ENCODE measurements at regions not wholly inside any gene's neighbourhood (a gene's known extent, or its start where the extent isn't known, plus 50 kb on each side); places are given as distances from the start of the nearest gene placed in this dataset.
"Not testable (repeated sequence)": the region's sequence is repeated elsewhere in the genome, so short reads cannot be mapped to it uniquely, and the experiment has no call there.

DNA sequence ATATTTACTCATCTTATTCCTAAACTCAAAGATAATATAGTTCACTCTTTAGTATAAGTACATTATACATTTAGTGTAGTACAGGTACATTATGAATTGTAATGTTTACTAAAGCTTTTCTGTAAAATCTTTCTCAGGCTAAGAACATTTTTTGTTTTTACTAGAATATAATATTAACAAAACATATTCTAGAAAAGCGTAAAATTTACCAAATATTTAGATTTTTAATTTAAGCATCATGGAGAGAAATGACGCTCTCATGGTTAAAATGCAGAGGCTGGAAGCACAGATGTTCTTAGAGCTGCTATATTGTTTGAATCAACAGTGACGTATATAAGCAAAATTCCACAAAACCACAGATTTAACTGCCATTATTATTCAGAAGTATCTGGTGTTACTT is 54.7 kb upstream of the NBPF15 start:
- DNase-seq (ENCODE audit: low read depth), result not testable (repeated sequence)

DNA sequence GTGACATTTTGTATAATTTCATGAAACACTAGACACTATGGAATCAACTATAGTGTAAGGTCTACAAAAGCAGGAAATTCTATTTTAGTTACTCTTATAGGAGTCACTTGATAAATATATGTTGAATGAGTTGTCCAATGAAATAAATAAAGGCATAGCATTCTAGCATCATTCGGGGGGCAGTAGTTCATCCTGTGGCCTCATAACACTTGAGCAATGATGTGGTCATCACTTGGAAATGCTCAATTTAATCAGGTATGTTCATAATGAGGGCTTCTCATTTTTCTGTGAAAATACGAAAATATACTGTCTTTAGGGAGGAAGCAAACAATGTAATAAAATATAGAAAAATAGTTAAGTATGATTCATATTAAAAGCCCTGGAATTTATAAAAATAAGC is 55.4 kb upstream of the NBPF15 start:
- DNase-seq (ENCODE audit: low read depth), result not testable (repeated sequence)

DNA sequence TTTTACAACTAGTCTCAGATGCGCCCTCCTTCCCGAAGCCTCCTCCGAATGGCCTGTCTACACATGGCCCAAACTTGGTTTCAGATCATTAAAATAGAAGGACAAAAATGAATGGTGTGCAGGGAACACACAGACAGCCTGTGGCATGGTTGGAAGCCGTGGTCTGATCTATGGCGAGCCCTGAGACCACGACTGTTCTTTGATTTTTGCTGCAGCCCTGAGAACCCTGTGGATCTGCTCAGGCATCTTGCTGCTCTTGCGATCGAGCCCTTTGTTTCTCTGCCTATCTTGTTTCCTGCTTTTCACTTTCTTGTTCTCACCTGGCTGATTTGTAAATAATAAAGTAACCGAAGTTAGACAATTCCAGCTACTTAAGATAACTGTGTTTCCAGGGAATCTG is 57.0 kb upstream of the NBPF15 start:
- not testable (repeated sequence) for DNase-seq (ENCODE audit: low read depth)

DNA sequence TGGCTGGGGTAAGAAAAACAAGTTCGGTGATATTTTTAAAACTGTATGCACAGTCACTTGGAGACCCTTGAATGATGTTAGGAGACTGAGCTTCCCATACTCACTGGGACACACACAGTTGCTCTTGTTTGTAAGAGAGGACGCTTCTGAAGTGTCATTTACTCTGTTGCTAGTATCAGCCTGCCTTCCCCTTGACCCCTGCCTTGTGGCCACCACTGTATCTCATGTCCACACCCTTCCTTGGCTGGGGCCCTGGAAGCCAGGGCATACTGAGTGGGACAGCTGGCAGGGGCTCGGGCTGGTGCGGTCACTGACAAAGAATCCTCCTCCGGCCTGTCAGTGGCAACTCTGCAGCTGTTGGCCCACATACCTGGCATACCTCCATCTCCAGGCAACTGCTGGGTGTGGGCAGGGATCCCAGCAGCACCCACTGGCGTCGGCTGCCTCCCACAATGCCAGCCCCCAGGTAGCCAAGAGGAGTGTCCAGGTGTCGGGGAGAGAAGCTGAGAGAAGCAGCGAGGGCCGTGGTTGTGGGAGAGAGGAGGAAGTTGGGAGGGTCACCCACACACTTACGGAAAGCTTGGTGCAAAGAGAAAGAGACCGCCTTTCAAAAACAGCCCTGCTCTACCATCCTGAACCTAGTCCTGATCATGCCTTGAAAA is 58.2 kb upstream of the NBPF15 start:
- not testable (repeated sequence) for DNase-seq (ENCODE audit: low read depth)

DNA sequence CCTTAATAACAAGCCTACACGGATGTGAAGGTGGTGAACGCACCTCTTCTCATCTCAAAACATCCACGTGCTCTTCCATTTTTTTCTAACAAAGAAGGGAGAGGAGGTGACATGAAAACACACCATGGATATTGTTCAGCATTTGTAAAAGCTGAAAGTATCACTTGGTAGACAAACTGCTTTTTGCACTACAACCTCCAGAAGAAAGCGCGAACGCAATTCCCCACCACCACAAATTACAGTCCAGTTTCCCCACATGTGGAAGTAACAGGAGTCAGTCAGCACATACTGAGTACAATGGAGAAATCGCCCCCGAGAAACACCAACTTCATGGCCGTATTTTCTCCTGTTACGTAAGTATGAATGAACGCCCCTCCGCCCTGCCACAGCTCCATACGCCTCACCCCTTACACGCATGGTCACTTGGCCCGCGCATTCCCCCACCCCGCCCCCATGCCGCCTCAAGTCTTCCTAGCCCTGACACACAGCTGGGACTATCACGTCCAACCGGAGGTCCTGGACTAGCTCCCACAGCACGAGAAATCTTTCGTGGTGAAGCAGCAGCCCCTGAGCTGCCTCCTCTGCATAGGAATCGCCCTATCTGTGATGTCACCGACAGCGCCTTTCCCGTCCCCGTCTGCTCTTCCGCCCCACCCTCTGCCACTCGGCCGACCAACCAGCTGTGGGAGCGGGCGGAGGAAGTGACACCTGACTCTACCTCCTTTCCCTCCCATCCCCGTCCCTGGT is 62.4 kb upstream of the NBPF15 start:
- DNase-seq (ENCODE audit: low read depth), result peak; percentile 34

DNA sequence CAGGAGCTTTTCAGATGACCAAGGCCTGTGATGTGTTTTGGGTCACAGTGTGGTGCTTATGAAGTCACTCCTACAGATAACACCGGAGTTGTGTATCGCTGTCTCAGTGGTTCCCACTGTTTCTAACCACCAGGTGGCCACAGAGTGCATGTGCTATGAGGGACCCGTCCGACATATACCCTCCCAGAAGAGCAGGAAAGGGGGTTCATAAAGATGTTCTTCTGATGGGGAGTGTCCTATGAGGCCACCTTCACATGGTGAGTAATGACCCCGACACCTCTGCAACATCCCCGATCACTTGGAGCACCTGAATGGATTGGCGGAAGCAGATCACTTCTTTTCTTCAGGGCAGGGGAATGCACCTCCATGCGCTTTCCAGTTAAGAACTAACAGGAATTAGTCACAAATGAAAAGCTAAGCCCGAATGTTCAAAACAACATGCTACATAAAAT is 60.5 kb upstream of the PPIAL4F start:
- DNase-seq (ENCODE audit: low read depth), result not testable (repeated sequence)

DNA sequence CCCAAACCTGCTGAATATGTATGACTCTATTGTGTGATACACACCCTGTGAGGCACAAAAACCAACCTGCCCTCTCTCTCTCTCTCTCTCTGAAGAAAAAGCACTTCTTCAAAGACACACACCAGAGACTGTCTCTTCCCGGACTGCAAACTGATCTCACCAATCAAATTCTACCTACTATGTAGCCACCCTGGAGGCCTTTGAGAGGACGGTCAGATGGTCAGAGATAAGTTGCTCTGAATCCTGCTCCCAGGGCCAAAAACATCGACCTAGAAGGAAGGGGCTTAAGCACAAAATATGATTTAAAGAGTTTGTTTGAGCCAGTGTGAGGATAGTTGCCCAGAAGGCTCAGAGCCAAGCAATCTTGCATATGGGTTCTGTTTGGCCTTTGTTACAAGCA is 59.2 kb upstream of the PPIAL4F start:
- DNase-seq (ENCODE audit: low read depth), result not testable (repeated sequence)

DNA sequence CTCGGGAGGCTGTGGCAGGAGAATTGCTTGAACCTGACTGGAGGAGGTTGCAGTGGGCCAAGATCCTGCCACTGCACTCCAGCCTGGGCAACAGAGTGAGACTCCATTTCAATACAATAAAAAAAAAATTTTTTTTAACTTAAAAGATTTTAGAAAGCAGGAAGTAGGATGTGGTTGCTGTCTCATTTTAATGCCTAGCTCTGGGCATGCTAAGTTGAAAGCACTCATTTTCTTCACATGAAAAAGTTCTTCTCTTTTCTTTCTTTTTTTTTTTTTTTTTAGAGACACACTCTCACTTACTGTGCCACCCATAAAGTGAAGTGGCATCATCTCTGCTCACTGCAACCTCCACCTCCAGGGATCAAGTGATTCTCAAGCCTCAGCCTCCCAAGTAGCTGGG is 58.4 kb upstream of the PPIAL4F start:
- DNase-seq (ENCODE audit: low read depth), result not testable (repeated sequence)

DNA sequence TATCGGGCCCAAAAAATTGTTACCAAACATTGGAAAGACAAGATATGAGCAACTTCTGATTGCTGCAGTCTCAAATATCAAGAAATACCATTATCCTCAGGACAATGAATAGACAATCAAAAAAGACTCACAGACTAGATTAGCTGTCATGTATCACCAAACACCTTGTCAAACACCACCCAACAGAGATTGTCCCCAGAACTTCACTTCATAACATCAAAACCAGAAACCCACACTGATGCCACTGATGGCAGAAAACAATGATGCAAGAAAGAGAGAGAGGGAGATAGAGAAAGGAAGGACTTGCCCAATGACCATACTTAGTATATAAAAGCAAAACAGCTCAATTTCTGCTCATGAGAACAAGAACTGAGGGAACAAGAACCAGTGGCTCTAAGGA is 56.0 kb upstream of the PPIAL4F start:
- DNase-seq (ENCODE audit: low read depth), result not testable (repeated sequence)

DNA sequence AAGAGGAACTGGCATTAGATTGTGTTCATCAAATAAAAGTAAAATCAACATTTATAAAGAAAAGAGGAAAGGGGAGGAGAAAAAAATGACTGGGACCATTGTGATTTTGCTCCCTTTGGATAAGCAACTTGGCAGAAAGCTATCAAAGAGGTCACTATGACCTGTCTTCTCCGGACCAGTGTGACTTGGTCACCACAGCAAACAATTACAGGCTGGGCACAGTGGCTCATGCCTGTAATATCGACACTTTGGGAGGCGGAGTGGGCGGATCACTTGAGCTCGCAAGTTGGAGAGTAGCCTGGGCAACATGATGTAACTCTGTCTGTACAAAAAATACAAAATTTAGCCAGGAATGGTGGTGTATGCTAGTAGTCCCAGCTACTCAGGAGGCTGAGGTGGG is 55.5 kb upstream of the PPIAL4F start:
- not testable (repeated sequence) for DNase-seq (ENCODE audit: low read depth)

DNA sequence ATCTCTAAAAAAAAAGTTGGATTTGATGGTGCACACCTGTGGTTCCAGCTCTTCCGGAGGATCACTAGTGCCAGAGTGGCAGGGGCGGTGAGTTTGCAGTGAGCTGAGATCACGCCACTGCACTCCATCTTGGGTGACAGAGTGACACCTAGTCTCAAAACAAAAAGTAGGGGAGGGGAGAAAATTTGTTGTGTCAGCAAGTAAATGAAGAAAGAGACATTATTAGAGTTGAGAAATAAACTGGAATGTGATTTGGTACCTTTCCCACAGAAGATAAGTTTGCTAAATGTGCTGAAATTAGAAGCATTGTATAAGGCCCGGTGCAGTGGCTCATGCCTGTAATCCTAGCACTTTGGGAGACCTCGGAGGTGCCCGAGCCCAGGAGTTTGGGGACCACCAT is 54.0 kb upstream of the PPIAL4F start:
- DNase-seq (ENCODE audit: low read depth), result not testable (repeated sequence)

DNA sequence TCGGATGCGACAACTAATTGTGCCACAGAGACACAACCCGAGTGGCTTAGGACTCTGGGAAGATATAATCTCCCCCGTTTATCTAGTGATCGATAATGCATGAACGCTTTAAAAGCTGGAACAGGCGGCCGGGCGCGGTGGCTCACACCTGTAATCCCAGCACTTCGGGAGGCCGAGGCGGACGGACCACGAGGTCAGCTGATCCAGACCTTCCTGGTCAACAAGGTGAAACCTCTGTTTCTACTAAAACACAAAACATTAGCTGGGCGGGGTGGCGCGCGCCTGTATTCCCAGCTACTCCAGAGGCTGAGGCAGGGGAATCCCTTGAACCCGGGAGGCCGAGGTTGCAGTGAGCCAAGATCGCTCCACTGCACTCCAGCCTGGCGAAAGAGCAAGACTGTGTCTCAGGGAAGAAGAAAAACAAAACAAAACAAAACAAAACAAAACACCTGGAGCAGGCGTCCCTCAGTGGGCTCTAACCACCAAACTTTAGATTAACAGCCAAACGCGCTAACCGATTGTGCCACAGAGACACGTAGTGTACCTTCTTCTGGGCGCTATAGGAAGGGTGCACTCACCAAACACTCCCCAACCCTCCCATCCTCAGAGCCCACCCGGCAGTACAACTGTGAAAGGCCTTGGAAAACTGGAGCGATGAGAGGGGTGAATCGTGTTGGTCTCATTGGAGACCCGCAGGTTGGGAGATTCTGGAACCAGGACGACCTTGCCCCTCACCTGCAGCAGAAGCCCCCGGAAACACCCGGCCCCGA is 53.3 kb upstream of the PPIAL4F start:
- not testable (repeated sequence) for DNase-seq (ENCODE audit: low read depth)

All from stimulated activated CD8-positive, alpha-beta memory T cell treated with anti-CD3 and anti-CD28 coated beads, Interleukin-12 subunit alpha, Interleukin-12 subunit beta, amount 100 ng/mL, for 1 hour (primary cell).